Activated naive CD4-positive, alpha-beta T cell treated with anti-CD3 and anti-CD28 coated beads for 36 hours (primary cell): ENCODE measurements at regions not wholly inside any gene's neighbourhood (a gene's known extent, or its start where the extent isn't known, plus 50 kb on each side); places are given as distances from the start of the nearest gene placed in this dataset.

Source experiments
- CTCF ChIA-PET: fragments of 350-600 bp; sonication (Branson Sonifier 250); formaldehyde crosslinking; loops from one replicate; lab custom pipeline; 2021; ENCODE audit warnings: antibody characterized with exemption; lab: Charles Lee
- DNase-seq: peaks from one replicate; pipeline ENCODE4 v3.0.0-alpha.2; 2020
- H3K27ac Mint-ChIP-seq: one replicate; pipeline ENCODE4 v1.8.0; 2021; ENCODE audit warnings: mild to moderate bottlenecking, mixed read lengths
- H3K27me3 Mint-ChIP-seq: one replicate; pipeline ENCODE4 v1.8.0; 2021; ENCODE audit warnings: low read depth, mixed read lengths
- H3K36me3 Mint-ChIP-seq: one replicate; pipeline ENCODE4 v1.8.0; 2021; ENCODE audit warnings: low read depth, mixed read lengths
- H3K4me1 Mint-ChIP-seq: one replicate; pipeline ENCODE4 v1.8.0; 2021; ENCODE audit warnings: low read depth, mixed read lengths
- H3K4me3 Mint-ChIP-seq: one replicate; pipeline ENCODE4 v1.8.0; 2021; ENCODE audit warnings: mild to moderate bottlenecking, moderate library complexity, mixed read lengths
- H3K9me3 Mint-ChIP-seq: one replicate; pipeline ENCODE4 v1.8.0; 2021; ENCODE audit warnings: mixed read lengths
- intact Hi-C: fragments of 100-400 bp; cut with micrococcal nuclease; formaldehyde crosslinking; loops from one replicate; pipeline ENCODE4 v1.15.1; 2023

GRCh38 chr18:54004828-54005227 lies 219.6 kb downstream of the MBD2 start:
- no peak for DNase-seq
- Mint-ChIP-seq H3K27me3 (no peaks in the 10 kb centered on the region), H3K4me3 (no peak overlapping the region), H3K27ac (no peak overlapping the region), H3K4me1 (no peaks in the 10 kb centered on the region), H3K9me3 (peaks cover 1% of the 10 kb centered on the region), H3K36me3 (no peaks in the 10 kb centered on the region)
- CTCF ChIA-PET = no interaction called here
- intact Hi-C loops = no loop called here

GRCh38 chr18:54003195-54003594 lies 221.3 kb downstream of the MBD2 start:
- no peaks in the 10 kb centered on the region for H3K36me3 Mint-ChIP-seq
- no peak overlapping the region for H3K27ac Mint-ChIP-seq
- H3K27me3 Mint-ChIP-seq = no peaks in the 10 kb centered on the region
- no peaks in the 10 kb centered on the region for H3K4me1 Mint-ChIP-seq
- H3K4me3 Mint-ChIP-seq = no peak overlapping the region
- no peaks in the 10 kb centered on the region for H3K9me3 Mint-ChIP-seq
- no peak for DNase-seq
- CTCF ChIA-PET = no interaction called here
- intact Hi-C loops = no loop called here

GRCh38 chr18:53997064-53997463 lies 227.4 kb downstream of the MBD2 start:
- CTCF ChIA-PET = no interaction called here
- H3K36me3 Mint-ChIP-seq = no peaks in the 10 kb centered on the region
- H3K9me3 Mint-ChIP-seq = no peaks in the 10 kb centered on the region
- no peaks in the 10 kb centered on the region for H3K27me3 Mint-ChIP-seq
- DNase-seq = no peak
- intact Hi-C loops = no loop called here
- H3K27ac Mint-ChIP-seq = no peak overlapping the region
- no peaks in the 10 kb centered on the region for H3K4me1 Mint-ChIP-seq
- H3K4me3 Mint-ChIP-seq = no peak overlapping the region

- no peaks in the 10 kb centered on the region for H3K9me3 Mint-ChIP-seq
- DNase-seq = no peak
- intact Hi-C loops = no loop called here
- no peak overlapping the region for H3K4me3 Mint-ChIP-seq
- no peak overlapping the region for H3K27ac Mint-ChIP-seq
- H3K36me3 Mint-ChIP-seq = no peaks in the 10 kb centered on the region
- no peaks in the 10 kb centered on the region for H3K4me1 Mint-ChIP-seq
- CTCF ChIA-PET = no interaction called here
- no peaks in the 10 kb centered on the region for H3K27me3 Mint-ChIP-seq
These were observed 230.5 kb downstream of the MBD2 start for GRCh38 chr18:53994016-53994415.

- Mint-ChIP-seq H3K36me3 (no peaks in the 10 kb centered on the region), H3K4me3 (no peak overlapping the region), H3K4me1 (no peaks in the 10 kb centered on the region), H3K9me3 (no peaks in the 10 kb centered on the region), H3K27ac (no peak overlapping the region), H3K27me3 (no peaks in the 10 kb centered on the region)
- intact Hi-C loops = no loop called here
- no peak for DNase-seq
- CTCF ChIA-PET = no interaction called here
These were observed 232.7 kb downstream of the MBD2 start for GRCh38 chr18:53991805-53992204.

GRCh38 chr18:53991202-53991601 lies 233.3 kb downstream of the MBD2 start:
- Mint-ChIP-seq H3K9me3 (no peaks in the 10 kb centered on the region), H3K36me3 (no peaks in the 10 kb centered on the region), H3K27me3 (no peaks in the 10 kb centered on the region), H3K4me3 (no peak overlapping the region), H3K4me1 (no peaks in the 10 kb centered on the region), H3K27ac (no peak overlapping the region)
- DNase-seq = no peak
- intact Hi-C loops = no loop called here
- CTCF ChIA-PET = no interaction called here

- intact Hi-C loops = no loop called here
- CTCF ChIA-PET = no interaction called here
- no peak overlapping the region for H3K4me3 Mint-ChIP-seq
- no peaks in the 10 kb centered on the region for H3K9me3 Mint-ChIP-seq
- DNase-seq = no peak
- no peaks in the 10 kb centered on the region for H3K27me3 Mint-ChIP-seq
- H3K36me3 Mint-ChIP-seq = no peaks in the 10 kb centered on the region
- no peaks in the 10 kb centered on the region for H3K4me1 Mint-ChIP-seq
- no peak overlapping the region for H3K27ac Mint-ChIP-seq
These were observed 234.0 kb downstream of the MBD2 start for GRCh38 chr18:53990485-53990884.

GRCh38 chr18:53984021-53984420 lies 240.4 kb downstream of the MBD2 start:
- Mint-ChIP-seq H3K4me3 (no peak overlapping the region), H3K27ac (no peak overlapping the region), H3K9me3 (peaks cover 6% of the 10 kb centered on the region), H3K27me3 (no peaks in the 10 kb centered on the region), H3K36me3 (no peaks in the 10 kb centered on the region), H3K4me1 (no peaks in the 10 kb centered on the region)
- DNase-seq = no peak
- intact Hi-C loops = no loop called here
- CTCF ChIA-PET = no interaction called here

- Mint-ChIP-seq H3K27ac (no peak overlapping the region), H3K27me3 (no peaks in the 10 kb centered on the region), H3K4me1 (no peaks in the 10 kb centered on the region), H3K9me3 (peaks cover 15% of the 10 kb centered on the region), H3K36me3 (no peaks in the 10 kb centered on the region), H3K4me3 (no peak overlapping the region)
- intact Hi-C loops = no loop called here
- CTCF ChIA-PET = no interaction called here
- DNase-seq = no peak
These were observed 253.1 kb downstream of the MBD2 start for GRCh38 chr18:53971331-53971730.

- Mint-ChIP-seq H3K4me1 (no peaks in the 10 kb centered on the region), H3K9me3 (no peaks in the 10 kb centered on the region), H3K4me3 (no peak overlapping the region), H3K27ac (no peak overlapping the region), H3K36me3 (no peaks in the 10 kb centered on the region), H3K27me3 (no peaks in the 10 kb centered on the region)
- no peak for DNase-seq
- intact Hi-C loops = no loop called here
- CTCF ChIA-PET = no interaction called here
These were observed 271.8 kb downstream of the MBD2 start for GRCh38 chr18:53952700-53953099.

- Mint-ChIP-seq H3K27ac (no peak overlapping the region), H3K4me1 (no peaks in the 10 kb centered on the region), H3K4me3 (no peak overlapping the region), H3K9me3 (no peaks in the 10 kb centered on the region), H3K36me3 (no peaks in the 10 kb centered on the region), H3K27me3 (no peaks in the 10 kb centered on the region)
- intact Hi-C loops = no loop called here
- CTCF ChIA-PET = no interaction called here
- no peak for DNase-seq
These were observed 273.9 kb downstream of the MBD2 start for GRCh38 chr18:53950545-53950944.

- Mint-ChIP-seq H3K27me3 (no peaks in the 10 kb centered on the region), H3K27ac (no peak overlapping the region), H3K9me3 (peaks cover 13% of the 10 kb centered on the region), H3K36me3 (no peaks in the 10 kb centered on the region), H3K4me1 (no peaks in the 10 kb centered on the region), H3K4me3 (no peak overlapping the region)
- intact Hi-C loops = no loop called here
- no peak for DNase-seq
- CTCF ChIA-PET = interaction anchor here (1.0 to 1.1 kb wide), 2 partner anchors 171 to 293 kb away, joined by 3 to 4 read pairs; no protein-coding TSS in a partner anchor
These were observed 275.5 kb downstream of the MBD2 start for GRCh38 chr18:53948991-53949390.

GRCh38 chr18:53947092-53947640 lies 277.3 kb downstream of the MBD2 start:
- peaks cover 13% of the 10 kb centered on the region for H3K9me3 Mint-ChIP-seq
- no peaks in the 10 kb centered on the region for H3K36me3 Mint-ChIP-seq
- CTCF ChIA-PET = no interaction called here
- no peaks in the 10 kb centered on the region for H3K27me3 Mint-ChIP-seq
- no peak for DNase-seq
- intact Hi-C loops = no loop called here
- no peak overlapping the region for H3K4me3 Mint-ChIP-seq
- no peak overlapping the region for H3K27ac Mint-ChIP-seq
- no peaks in the 10 kb centered on the region for H3K4me1 Mint-ChIP-seq

GRCh38 chr18:53946594-53946993 lies 277.9 kb downstream of the MBD2 start:
- Mint-ChIP-seq H3K27me3 (no peaks in the 10 kb centered on the region), H3K4me3 (no peak overlapping the region), H3K4me1 (no peaks in the 10 kb centered on the region), H3K36me3 (no peaks in the 10 kb centered on the region), H3K27ac (no peak overlapping the region), H3K9me3 (peaks cover 13% of the 10 kb centered on the region)
- intact Hi-C loops = no loop called here
- CTCF ChIA-PET = no interaction called here
- no peak for DNase-seq
